ENCODE measurements at regions not wholly inside any gene's neighbourhood (a gene's known extent, or its start where the extent isn't known, plus 50 kb on each side); places are given as distances from the start of the nearest gene placed in this dataset.

GRCh38 chr2:19569300-19569791 is 210.9 kb upstream of the OSR1 start:
- TF ChIP-seq POLR2AphosphoS5 (IDR thresholded peaks at IDR 0.05) (no peak), POLR2A (IDR thresholded peaks at IDR 0.05) (no peak)
- TF ChIP-seq, protein P1, sequence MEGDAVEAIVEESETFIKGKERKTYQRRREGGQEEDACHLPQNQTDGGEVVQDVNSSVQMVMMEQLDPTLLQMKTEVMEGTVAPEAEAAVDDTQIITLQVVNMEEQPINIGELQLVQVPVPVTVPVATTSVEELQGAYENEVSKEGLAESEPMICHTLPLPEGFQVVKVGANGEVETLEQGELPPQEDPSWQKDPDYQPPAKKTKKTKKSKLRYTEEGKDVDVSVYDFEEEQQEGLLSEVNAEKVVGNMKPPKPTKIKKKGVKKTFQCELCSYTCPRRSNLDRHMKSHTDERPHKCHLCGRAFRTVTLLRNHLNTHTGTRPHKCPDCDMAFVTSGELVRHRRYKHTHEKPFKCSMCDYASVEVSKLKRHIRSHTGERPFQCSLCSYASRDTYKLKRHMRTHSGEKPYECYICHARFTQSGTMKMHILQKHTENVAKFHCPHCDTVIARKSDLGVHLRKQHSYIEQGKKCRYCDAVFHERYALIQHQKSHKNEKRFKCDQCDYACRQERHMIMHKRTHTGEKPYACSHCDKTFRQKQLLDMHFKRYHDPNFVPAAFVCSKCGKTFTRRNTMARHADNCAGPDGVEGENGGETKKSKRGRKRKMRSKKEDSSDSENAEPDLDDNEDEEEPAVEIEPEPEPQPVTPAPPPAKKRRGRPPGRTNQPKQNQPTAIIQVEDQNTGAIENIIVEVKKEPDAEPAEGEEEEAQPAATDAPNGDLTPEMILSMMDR (IDR thresholded peaks at IDR 0.05 in 8 of 11, conservative IDR thresholded peaks at IDR 0.05 in 3 of 11): no peak
